Stimulated activated CD4-positive, alpha-beta T cell treated with anti-CD3 and anti-CD28 coated beads, Interleukin-15, amount 100 ng/mL, for 24 hours (primary cell): ENCODE measurements at regions not wholly inside any gene's neighbourhood (a gene's known extent, or its start where the extent isn't known, plus 50 kb on each side); places are given as distances from the start of the nearest gene placed in this dataset.

Experiments
- DNase-seq: peaks from one replicate; pipeline ENCODE4 v3.0.0-alpha.2; 2020

GRCh38 chr15:62975515-62975914, 67.0 kb upstream of the TPM1 start:
- DNase-seq, result no peak

GRCh38 chr15:62976301-62976881, 66.2 kb upstream of the TPM1 start:
- DNase-seq, result no peak

- DNase-seq, result no peak
Observed at GRCh38 chr15:62977952-62978811, 64.4 kb upstream of the TPM1 start.

- no peak for DNase-seq
Observed at GRCh38 chr15:62979252-62979651, 63.3 kb upstream of the TPM1 start.

- no peak for DNase-seq
Observed at GRCh38 chr15:62981071-62981470, 61.5 kb upstream of the TPM1 start.

- no peak for DNase-seq
Observed at GRCh38 chr15:62983956-62984355, 58.6 kb upstream of the TPM1 start.

GRCh38 chr15:62985768-62986167, 56.8 kb upstream of the TPM1 start:
- DNase-seq, result no peak

- DNase-seq, result no peak
Observed at GRCh38 chr15:62986948-62987347, 55.6 kb upstream of the TPM1 start.

- DNase-seq, result no peak
Observed at GRCh38 chr15:62988701-62989100, 53.8 kb upstream of the TPM1 start.

- no peak for DNase-seq
Observed at GRCh38 chr15:62989366-62990055, 53.0 kb upstream of the TPM1 start.

GRCh38 chr15:62991698-62992097, 50.8 kb upstream of the TPM1 start:
- no peak for DNase-seq

- no peak for DNase-seq
Observed at GRCh38 chr15:62992302-62992701, 50.2 kb upstream of the TPM1 start.
